A673 (cell line): ENCODE measurements at regions not wholly inside any gene's neighbourhood (a gene's known extent, or its start where the extent isn't known, plus 50 kb on each side); places are given as distances from the start of the nearest gene placed in this dataset.

ENCODE experiments used
- EZH2 ChIP-seq: fragments of 200-600 bp; sonication (generic); IDR thresholded peaks from 2 replicates; pipeline ENCODE4 v1.6.1; 2017; ENCODE audit warnings: borderline replicate concordance, low read depth, mild to moderate bottlenecking, mixed read lengths, antibody characterized with exemption, low read length; ENCODE audit not compliant: poor library complexity, severe bottlenecking
- TF ChIP-seq, protein P1 (sequence below): fragments of 300-800, 200-600 bp; sonication (generic); conservative IDR thresholded peaks from 2 replicates; pipeline ENCODE4 v1.5.1; 2017; ENCODE audit warnings: low read depth, mild to moderate bottlenecking, antibody characterized with exemption, low read length, moderate library complexity, mixed read lengths

DNA sequence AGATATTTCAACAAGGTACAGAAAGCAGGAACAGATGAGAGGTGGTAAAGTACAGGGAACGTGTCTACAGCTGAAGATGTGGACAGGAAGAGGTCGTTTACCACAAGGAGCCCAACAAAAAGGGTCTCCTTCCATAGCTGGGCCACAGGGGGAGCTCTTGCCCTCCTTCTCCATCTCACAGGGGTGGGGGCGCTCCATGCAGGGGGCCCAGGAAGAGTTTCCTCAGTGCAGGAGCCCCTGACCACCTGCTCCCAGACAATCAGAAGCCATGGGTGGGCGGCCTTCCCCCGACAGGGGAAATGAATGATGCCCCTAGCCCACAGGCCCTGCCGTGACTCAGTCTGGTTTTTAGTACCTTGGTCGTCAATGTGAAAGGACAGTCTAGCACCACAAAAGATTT, 163.6 kb upstream of the ZNF516 start:
- TF ChIP-seq, protein P1, sequence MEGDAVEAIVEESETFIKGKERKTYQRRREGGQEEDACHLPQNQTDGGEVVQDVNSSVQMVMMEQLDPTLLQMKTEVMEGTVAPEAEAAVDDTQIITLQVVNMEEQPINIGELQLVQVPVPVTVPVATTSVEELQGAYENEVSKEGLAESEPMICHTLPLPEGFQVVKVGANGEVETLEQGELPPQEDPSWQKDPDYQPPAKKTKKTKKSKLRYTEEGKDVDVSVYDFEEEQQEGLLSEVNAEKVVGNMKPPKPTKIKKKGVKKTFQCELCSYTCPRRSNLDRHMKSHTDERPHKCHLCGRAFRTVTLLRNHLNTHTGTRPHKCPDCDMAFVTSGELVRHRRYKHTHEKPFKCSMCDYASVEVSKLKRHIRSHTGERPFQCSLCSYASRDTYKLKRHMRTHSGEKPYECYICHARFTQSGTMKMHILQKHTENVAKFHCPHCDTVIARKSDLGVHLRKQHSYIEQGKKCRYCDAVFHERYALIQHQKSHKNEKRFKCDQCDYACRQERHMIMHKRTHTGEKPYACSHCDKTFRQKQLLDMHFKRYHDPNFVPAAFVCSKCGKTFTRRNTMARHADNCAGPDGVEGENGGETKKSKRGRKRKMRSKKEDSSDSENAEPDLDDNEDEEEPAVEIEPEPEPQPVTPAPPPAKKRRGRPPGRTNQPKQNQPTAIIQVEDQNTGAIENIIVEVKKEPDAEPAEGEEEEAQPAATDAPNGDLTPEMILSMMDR: peak; percentile 70
- no peak for TF ChIP-seq EZH2
